NOMO-1 (cell line): ENCODE measurements at regions not wholly inside any gene's neighbourhood (a gene's known extent, or its start where the extent isn't known, plus 50 kb on each side); places are given as distances from the start of the nearest gene placed in this dataset.

Source experiments
- DNase-seq, 2 experiments: peaks; one replicate each; lab custom pipeline; 2025; ENCODE audit not compliant: unreplicated experiment in 2 of 2; lab: John Stamatoyannopoulos, UW

- DNase-seq: no peak
Observed at GRCh38 chr3:118402971-118403370, 631.7 kb downstream of the IGSF11 start.

DNA sequence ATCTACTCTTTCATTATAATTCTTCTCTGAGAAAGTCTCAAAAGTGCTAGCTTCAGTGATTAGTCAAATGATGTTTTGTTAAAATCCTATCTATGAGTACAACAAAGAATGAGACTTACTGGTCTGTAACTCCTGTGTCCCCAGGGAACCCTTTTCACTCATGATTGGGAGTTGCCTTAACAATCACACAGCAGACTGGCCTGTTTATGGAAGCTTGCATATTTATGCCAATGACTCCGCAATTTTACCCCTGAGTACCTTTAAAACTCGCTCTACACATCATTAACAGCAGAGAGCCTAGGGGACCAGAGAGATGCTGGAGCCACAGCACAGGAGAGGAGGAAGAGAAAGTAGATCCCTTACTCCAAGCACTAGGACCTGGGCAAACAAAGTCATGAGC is 628.1 kb downstream of the IGSF11 start:
- DNase-seq: no peak

- no peak for DNase-seq
Observed at GRCh38 chr3:118408431-118408830, 626.2 kb downstream of the IGSF11 start.

- DNase-seq: no peak
Observed at GRCh38 chr3:118412503-118412902, 622.1 kb downstream of the IGSF11 start.

DNA sequence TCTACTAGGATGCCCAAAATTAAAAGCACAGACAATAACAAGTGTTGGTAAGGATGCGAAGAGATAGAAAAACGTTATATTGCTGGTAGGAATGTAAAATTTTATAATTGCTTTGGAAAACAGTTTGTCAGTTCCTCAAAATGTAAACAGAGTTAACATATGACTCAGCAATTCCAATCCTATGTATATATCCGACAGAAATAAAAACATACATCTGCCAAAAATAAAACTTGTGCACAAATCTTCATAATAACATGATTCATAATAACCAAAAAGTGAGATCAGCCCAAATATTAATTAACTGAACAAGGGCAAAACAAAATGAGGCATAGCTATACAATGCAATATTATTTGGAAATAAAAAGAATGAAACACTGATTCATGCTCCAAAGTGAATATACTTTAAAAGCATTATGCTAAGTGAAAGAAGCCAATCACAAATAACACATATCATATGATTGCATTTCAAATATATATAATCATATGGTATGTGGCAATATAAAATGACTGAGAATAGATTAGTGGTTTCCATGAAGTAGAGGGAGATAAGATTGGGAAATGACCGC is 609.3 kb downstream of the IGSF11 start:
- DNase-seq: no peak

GRCh38 chr3:118433825-118434224 is 600.8 kb downstream of the IGSF11 start:
- DNase-seq: no peak

GRCh38 chr3:118435851-118436350 is 598.7 kb downstream of the IGSF11 start:
- DNase-seq: no peak

DNA sequence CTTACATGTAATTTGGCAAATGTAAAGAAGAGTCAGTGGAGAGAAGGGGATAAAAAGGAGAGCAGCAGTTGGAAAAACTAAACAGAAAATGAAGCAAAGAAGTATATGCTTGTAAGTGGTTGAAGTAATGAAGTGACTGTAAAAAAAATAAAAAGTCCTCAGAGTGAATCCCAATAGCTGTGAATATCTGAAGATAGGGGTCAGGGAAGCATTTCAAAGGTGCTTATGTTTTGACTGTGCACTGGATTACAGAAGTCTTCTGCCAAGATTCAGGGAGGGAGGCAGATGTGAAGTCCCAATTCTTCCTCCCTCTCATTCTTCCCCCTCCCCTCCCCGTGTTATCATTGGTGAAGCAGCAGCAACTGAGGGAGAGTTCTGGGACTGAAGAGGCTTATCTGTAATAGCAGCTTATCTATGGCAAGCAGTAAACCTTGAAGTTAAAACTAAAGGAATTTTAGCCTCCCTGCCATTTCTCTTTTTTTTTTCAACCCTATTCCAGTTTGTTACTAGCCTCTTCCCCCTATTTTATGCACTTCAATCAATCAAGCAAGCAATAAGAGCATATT is 597.9 kb downstream of the IGSF11 start:
- DNase-seq: no peak

DNA sequence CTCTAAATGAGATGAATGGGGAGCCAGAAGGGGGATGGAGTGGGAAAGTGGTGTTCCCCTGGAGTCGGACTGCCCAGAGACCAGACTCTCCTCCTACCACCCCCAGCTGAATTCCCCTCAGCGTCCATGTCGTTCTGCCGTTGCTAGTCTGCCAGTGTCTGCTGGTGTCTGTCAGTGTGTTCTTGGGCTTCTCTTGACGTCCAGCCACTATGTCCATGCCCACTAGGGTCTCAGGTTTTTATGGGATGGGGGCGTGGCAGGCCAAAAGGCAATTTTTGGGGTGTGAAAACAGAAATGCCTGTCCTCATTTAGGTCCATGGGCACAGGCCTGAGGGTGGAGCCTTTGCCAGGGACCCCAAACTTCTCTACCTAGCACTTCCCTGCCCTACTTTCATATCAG is 589.6 kb downstream of the IGSF11 start:
- DNase-seq: no peak

- no peak for DNase-seq
Observed at GRCh38 chr3:118447339-118447738, 587.3 kb downstream of the IGSF11 start.

DNA sequence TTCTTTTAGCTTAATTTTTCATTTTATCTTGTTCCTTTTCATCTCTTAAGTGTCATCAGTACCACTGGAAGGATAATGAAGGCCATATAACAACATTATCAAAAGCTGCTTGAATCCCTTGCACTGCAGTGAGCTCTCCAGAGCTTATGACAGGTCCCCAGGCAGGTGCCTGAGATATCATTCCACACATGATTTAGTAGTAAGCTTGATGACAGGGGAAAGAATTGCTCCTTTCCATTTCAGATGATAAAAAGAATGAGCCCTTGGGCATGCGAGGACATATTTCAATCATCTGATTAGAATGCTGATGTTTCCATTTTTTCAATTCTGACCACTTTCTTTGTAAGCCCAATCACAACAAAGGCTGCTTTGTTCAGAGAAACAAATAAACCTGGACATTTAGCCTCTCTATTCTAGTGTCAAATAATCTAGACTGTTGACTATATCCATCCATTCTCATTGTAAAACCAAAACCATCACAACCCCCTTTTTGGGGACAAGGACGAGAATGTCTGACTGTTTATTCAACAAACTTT is 567.8 kb downstream of the IGSF11 start:
- no peak for DNase-seq

- DNase-seq: no peak
Observed at GRCh38 chr3:118468801-118469200, 565.8 kb downstream of the IGSF11 start.

DNA sequence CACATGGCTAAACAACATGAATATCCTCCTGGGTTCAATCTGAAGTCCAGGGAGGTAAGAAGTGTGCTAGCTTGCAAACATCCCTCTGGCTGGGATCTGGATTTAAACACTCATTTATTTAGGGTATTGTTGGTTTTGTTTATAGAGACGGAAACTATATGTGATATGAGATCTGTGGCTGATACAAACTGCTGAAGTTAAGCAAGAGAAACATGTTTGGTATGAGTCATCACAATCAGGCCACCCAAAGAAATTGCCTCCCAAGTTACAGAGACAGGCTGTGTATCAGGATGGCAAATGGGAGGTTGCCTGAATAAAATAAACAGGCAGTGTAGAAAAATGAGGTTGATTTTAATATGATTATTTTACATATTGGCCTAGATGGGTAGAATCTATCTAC is 562.1 kb downstream of the IGSF11 start:
- no peak for DNase-seq

DNA sequence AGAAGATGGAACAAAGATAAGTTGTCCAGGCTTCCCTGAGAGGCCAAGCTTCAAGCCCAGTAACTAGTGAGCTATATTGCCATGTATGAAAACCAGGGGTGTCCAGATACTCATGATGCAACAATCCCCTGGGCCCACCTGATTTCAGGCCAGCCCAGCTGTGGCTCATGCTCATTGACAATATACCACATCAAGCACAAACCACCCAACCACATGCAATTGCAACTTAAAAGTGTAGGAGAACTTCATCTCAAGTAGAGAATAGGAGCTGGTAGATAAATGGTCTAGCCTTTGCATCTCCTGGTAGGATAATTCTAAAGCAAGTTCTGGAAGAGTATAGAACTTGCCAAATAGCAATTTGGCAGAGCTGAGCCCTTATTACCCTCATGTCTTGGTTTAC is 561.3 kb downstream of the IGSF11 start:
- DNase-seq: no peak

GRCh38 chr3:118476885-118477618 is 557.6 kb downstream of the IGSF11 start:
- no peak for DNase-seq

DNA sequence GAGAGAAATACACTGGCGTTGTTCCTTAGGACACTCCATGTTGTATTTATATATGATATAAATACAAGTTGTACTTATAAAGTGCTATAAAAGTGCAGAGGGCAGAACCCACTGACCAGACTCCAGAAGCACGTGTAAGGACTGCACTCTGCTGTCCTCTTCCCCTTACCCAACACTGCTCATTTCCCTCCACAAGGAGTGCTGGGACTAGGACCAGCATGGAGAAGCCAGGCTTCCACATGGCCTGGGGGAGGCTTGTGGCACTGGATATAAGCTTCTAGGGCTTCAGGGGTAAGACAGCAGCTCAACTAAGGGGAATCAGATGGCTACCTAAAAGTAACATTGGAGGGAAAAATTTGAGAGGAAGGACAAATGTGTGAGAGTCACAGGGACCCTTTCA is 556.9 kb downstream of the IGSF11 start:
- DNase-seq: no peak

- DNase-seq: no peak
Observed at GRCh38 chr3:118478706-118479276, 555.9 kb downstream of the IGSF11 start.

DNA sequence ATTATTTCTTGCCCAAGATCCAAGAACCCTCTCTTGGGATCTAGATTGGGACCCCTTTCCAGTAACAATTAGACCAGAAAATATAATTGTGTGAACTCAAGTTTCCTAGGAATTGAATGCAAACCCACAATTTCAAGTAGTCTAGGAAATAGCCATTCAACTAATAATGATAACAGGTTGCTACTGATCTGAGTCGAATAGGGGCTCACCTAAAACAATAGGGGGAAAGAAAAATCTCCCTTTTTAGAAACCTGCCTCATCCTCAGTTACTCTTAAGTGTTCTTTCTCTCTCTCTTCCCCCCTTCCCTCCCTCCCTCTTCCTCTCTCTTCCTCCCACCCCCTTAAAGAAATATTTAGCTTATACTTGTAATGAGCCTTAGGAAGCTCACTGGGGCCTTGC is 555.3 kb downstream of the IGSF11 start:
- DNase-seq: no peak

DNA sequence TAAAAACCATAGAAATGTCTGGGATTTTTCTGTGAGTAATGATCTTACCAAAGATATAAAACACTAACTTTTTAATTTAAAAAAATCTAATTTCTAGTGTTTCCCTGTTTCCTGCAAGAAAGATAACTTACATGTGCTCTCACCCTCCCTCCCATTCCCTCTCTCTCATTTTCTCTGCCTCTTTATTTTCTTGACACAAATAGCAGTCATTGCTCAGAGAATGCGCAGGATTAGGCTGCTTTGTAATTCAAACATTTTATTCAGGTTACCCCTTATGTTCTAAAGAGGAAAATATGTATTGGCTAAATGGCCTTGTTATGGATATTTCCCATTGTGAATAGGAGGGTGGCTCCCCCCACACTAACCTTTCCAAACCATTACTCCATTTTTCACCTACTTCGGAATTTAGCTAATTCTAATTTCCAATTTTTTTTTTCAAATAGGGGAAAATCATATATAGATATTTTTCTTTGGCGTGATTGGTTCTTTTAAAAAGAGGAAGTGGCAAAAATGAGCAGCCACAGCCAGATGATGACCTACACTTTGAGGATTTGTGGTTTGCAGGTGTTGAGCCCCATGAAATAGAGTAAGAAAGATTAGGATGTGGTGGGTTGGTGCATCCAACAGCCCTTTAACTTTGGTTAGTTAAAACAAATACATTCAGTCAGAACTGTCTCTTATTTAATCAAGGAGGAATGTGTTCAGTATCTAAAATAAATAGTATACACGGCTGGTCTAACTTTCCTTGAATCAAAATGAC is 554.4 kb downstream of the IGSF11 start:
- DNase-seq: no peak

DNA sequence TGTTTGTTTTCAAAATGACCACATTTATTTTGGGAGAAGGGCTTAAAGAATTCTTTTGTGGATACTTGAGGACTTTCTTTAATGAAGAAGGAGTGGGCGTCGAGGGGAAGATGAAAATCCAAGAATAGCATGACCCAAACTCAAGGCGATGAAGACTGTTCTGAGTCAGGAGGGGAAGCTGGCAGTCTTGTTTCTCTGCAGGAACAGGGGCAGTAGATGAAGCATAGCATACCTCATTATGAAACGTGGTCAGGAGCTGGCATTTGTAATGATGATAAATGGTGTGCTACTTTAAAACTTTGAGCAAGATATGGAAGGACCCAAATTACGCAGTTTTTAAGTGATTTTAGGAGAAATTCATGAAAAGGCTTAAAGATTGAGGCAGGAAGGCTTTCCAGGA is 549.0 kb downstream of the IGSF11 start:
- DNase-seq: no peak

DNA sequence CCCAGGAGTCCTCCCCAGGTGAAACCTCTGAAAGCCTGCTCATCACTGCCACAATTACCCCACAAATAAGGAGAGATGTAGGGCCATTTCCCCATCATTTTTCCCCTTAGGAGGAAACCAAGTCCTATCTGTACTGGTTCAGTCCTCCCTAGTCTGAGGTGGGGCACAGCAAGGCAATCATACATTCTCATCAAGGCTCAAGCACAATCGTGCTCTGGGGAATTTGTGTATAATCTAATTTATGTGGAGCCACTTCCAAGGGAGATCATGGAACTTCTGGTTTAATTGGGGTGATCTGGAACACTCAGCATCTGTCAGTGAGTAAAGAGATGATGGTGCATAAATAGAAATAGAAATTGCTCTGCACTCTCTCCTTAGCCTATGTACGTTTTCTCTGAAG is 546.9 kb downstream of the IGSF11 start:
- no peak for DNase-seq
